Muscle of arm (tissue), 1 donor: ENCODE measurements at regions not wholly inside any gene's neighbourhood (a gene's known extent, or its start where the extent isn't known, plus 50 kb on each side); places are given as distances from the start of the nearest gene placed in this dataset.
"Not testable (repeated sequence)": the region's sequence is repeated elsewhere in the genome, so short reads cannot be mapped to it uniquely, and the experiment has no call there.

Experiments
- DNase-seq: peaks from one replicate; pipeline ENCODE4 v3.0.0-alpha.2; 2013

DNA sequence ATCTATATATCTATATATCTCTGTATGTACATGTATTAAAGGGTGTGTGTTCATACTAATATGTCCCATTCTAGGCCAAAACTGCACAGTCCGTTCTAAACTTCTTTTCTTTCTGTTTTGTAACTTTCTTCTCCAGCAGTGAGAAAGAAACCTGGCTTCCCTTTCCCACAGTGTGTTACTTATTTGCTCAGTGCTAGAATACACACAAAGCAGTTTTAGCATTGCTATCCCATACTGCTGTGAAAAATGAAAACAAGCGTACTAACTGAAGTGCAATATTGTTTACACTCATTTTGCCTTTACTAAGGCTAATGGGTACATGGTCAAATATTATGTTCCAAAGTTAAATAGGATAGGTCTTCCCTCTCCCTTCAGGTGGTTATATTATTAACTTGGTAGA lies 163.9 kb downstream of the LEPR start:
- no peak for DNase-seq

DNA sequence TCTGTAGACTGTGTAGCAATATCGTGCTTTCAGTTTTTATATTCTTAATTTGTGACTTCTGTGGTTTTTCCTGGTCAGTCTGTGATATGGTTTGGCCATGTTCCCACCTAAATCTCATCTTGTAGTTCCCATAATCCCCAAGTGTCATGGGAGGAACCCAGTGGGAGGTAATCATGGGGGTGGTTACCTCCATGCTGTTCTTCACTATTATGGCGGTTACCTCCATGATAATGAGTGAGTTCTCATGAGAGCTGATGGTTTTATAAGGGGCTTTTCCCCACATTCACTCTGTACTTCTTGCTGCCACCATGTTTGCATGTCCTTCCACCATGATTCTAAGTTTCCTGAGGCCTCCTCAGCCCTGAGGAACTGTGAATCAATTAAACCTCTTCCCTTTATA lies 169.8 kb downstream of the LEPR start:
- DNase-seq = no peak

GRCh38 chr1:65593516-65593915 lies 173.0 kb downstream of the LEPR start:
- DNase-seq = no peak

DNA sequence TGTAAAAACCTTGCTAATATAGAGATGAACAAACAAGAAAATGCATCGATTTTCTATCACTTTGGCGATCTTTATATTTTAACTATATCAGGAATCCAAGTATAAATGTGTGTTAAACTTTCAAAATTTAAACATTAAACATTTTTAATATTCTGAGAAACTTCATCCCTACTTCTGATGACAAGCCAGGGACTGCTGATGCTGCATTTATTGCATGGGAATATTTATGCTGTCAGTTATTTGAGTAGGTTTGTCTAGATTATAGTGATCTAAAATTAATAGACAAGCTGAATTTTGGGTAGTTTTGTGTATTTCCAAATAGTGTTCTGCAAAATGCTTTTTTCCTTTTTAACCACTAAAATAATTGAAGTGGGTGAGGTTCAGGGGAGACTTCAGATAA lies 175.3 kb downstream of the LEPR start:
- DNase-seq = no peak

DNA sequence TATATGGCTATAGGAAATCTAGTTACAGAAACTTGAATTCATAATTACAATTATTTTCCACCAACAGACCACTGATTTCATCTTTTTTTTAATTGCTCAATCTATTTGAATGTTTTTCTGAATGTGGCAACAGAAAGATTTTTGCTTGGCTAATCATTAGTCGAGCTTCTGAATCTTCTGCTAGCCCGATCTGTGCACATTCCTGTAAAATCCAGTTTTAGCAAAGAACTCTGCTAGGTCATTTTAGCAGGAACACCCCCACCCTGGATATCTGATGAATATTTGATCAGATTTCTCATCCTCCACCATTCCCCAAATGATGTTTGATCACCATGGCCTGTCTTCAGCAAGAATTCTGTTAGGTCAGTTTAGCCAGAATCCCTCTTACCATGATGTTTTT lies 176.3 kb downstream of the LEPR start:
- no peak for DNase-seq

- DNase-seq = no peak
Observed at GRCh38 chr1:65605621-65606020, 185.2 kb downstream of the LEPR start.

- no peak for DNase-seq
Observed at GRCh38 chr1:65606426-65606825, 186.0 kb downstream of the LEPR start.

GRCh38 chr1:65613884-65614283 lies 178.8 kb upstream of the PDE4B start:
- no peak for DNase-seq

DNA sequence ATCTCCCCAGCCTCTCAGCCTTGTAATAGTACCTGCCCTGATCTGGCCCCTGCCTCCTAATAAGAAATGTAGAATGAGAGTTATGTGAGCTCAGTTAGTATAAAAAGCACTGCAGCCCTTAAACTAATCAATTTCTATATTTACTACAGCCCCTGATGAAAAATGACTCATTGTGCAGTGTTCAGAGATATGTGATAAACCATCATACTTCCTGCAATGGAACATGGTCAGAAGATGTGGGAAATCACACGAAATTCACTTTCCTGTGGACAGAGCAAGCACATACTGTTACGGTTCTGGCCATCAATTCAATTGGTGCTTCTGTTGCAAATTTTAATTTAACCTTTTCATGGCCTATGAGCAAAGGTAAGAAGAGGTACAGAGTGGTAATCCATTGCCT lies 176.8 kb upstream of the PDE4B start:
- no peak for DNase-seq

GRCh38 chr1:65621721-65622120 lies 171.0 kb upstream of the PDE4B start:
- DNase-seq = not testable (repeated sequence)

DNA sequence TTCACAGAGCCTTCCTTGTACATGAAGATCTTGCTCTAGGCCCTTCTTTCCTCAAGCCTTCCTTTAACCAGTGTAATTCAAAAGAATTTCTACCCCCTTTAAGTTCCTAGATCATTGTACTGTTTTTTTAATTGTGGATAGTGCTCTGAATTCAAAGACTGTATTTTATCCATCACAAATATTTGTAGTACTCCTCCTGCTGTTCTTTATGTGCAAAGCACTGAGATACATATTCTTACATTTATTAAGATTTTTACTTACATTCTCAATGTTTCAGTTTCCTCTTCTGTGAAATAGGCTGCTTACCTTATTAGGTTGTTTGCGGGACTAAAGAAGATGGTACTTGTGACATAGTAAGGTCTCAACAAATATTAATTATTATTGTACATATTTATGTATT lies 168.8 kb upstream of the PDE4B start:
- DNase-seq = no peak

DNA sequence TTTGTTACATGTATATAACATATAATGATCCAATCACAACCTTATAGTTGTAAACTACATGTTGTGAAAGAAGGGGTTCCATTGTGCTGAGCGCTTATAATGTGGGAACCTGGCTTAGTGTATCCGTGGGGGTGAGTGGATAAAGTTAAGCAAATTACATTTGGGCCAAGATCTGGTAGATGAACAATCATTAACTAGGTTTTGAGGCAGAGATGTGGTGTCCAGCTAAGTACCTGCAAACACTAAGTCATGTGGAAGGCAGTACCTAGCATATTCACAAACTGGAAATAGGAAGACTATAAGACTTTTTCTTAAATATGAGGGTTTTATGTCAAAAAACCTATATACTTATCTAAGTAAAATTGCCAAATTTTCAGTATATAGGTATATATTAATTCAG lies 167.2 kb upstream of the PDE4B start:
- DNase-seq = no peak

DNA sequence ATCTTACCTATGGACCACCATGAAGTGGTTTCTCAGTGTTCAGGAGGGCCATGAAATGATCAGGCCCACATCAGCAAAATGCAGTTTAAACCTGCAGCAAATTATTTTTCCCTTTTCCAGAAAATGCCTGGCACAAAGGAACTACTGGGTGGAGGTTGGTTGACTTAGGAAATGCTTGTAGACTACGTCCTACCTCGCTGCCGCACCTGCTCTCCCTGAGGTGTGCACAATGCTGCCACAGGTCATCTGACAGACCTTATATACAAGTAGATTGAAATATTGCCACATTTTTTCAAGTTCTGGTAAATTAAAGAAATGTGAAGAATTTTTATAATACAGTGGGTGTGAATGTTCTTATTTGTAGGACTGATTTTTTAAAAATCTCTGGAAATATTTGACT lies 166.7 kb upstream of the PDE4B start:
- no peak for DNase-seq

GRCh38 chr1:65629788-65630187 lies 162.9 kb upstream of the PDE4B start:
- no peak for DNase-seq

- DNase-seq = no peak
Observed at GRCh38 chr1:65630855-65631254, 161.8 kb upstream of the PDE4B start.

GRCh38 chr1:65632235-65632634 lies 160.5 kb upstream of the PDE4B start:
- DNase-seq = no peak

DNA sequence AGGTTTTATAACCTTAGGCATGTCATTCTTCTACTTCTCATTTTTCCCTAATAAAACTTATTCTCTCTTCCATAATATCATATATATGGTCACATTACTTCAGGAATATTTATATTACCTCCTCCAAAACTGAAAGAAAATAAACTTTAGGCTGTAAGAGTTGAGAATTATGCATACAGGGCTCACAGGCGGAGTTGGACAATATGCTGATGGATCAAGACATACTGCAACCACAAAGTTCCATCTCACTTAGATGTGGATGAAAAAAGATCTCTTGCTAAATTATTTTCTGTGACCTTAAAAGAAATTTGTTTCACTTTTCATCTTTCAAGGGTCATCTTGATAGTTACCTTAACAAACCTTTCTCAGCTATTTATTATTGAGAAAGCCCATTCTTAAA lies 152.6 kb upstream of the PDE4B start:
- DNase-seq = no peak

- not testable (repeated sequence) for DNase-seq
Observed at GRCh38 chr1:65649185-65649584, 143.5 kb upstream of the PDE4B start.

- no peak for DNase-seq
Observed at GRCh38 chr1:65650682-65651081, 142.0 kb upstream of the PDE4B start.

DNA sequence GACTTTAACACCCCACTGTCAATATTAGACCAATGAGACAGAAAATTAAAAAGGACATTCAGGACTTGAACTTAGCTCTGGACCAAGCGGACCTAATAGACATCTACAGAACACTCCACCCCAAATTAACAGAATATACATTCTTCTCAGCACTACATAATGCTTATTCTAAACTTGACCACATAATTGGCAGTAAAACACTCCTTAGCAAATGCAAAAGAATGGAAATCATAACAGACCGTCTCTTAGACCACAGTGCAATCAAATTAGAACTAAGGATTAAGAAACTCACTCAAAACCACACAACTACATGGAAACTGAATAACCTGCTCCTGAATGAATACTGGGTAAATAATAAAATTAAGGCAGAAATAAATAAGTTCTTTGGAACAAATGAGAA lies 138.2 kb upstream of the PDE4B start:
- not testable (repeated sequence) for DNase-seq

GRCh38 chr1:65657609-65658008 lies 135.1 kb upstream of the PDE4B start:
- DNase-seq = not testable (repeated sequence)

GRCh38 chr1:65658122-65658521 lies 134.6 kb upstream of the PDE4B start:
- DNase-seq = no peak

DNA sequence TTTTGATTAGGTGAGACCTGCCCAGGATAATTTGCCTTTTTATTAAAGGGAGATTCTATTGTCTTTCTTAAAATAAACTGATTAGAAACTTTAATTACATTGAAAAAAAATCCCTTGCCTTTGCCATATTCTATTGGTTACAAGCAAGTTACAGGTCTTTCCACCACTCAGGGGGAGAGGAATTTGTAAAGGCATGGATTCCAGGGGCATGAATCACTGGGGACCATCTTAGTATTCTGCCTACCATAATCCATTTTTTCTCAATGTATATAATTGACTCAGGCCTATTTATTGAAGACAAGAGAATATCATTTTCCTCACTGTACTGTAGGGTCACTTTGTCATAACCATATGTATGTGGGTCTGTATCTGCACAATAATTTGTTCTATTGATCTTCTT lies 124.3 kb upstream of the PDE4B start:
- no peak for DNase-seq

DNA sequence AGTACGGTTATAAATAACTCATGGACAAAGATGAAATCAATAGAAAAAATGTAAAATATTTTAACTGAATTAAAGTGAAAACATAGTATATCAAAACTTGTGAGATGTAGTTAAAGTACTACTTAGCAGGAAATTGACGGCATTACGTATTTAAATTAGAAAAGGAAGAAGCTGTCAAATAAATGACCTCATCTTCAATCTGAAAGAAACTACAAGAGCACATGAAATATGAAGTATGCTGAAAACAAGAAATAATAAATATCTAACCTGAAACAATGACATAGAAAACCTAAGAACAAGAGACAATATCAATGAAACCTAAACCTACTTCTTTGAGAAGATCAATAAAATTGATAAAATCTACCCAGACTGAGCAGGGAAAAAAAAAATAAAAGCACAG lies 122.2 kb upstream of the PDE4B start:
- no peak for DNase-seq

GRCh38 chr1:65674522-65674921 lies 118.2 kb upstream of the PDE4B start:
- no peak for DNase-seq
